Prostate gland (tissue), 2 donors: ENCODE measurements at regions not wholly inside any gene's neighbourhood (a gene's known extent, or its start where the extent isn't known, plus 50 kb on each side); places are given as distances from the start of the nearest gene placed in this dataset.

Source experiments
- CTCF ChIP-seq, 4 experiments: fragments of 200-600 bp in 2 of 4; fragments of 450-650 bp in 2 of 4; sonication (generic) in 2 of 4; IDR thresholded peaks; 1 replicate in 3 of 4; 2 replicates in 1 of 4; pipeline ENCODE4 v1.5.1; 2016 to 2019; ENCODE audit warnings: antibody characterized with exemption in 4 of 4, mild to moderate bottlenecking in 2 of 4, moderate library complexity in 2 of 4
- POLR2A ChIP-seq: fragments of 450-650 bp; IDR thresholded peaks from one replicate; pipeline ENCODE4 v1.6.1; 2016; ENCODE audit warnings: antibody characterized with exemption, mild to moderate bottlenecking
- POLR2AphosphoS5 ChIP-seq: sonication (generic); formaldehyde crosslinking; IDR thresholded peaks from one replicate; pipeline ENCODE4 v1.6.1; 2017; ENCODE audit warnings: antibody characterized with exemption

DNA sequence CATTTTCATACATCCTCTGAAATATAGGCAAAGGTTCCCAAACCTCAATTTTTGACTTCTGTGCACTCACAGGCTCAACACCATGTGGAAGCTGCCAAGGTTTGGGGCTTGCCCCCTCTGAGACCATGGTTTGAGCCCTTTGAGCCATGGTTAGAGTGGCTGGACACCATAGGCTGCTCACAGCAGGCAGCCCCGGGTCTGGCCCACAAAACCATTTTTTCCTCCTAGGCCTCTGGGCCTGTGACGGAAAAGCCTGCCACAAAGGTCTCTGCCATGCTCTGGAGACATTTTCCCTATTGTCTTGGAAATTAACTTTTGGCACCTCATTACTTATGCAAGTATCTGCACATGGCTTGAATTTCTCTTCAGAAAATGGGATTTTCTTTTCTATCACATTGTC is 1113.2 kb upstream of the ATXN7L3B start:
- TF ChIP-seq CTCF (IDR thresholded peaks at IDR 0.05) (no peak), POLR2AphosphoS5 (no peak), POLR2A (no peak)
